ENCODE measurements at regions not wholly inside any gene's neighbourhood (a gene's known extent, or its start where the extent isn't known, plus 50 kb on each side); places are given as distances from the start of the nearest gene placed in this dataset.
"Not testable (repeated sequence)": the region's sequence is repeated elsewhere in the genome, so short reads cannot be mapped to it uniquely, and the experiment has no call there.

DNA sequence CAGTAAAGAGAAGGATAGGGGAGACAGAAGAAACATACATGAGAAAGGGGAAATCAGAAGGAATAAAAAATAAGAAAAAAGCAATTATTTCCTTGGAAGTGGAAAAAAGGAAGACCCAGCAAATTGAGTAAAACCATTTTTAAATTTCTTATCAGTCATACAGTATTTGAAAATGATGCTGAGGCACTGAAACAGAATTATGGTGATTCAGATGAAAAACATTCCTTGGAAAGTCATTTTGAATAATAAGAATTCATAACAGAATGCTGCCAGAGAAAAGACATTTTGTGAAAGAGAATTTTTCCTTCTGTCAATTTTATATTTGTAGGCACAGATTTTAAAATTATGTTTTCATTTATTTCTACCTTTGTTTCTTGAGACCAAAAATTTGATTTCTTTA, 895.5 kb upstream of the EPHA5 start:
- Histone ChIP-seq H3K27ac (no peak overlapping the region), H3K9me3 (no peaks in the 10 kb centered on the region), H3K27me3 (no peaks in the 10 kb centered on the region), H3K4me1 (no peaks in the 10 kb centered on the region), H3K4me3 (no peak overlapping the region), H3K36me3 (no peaks in the 10 kb centered on the region)
- no peak for DNase-seq
- in situ Hi-C loops (cut with MboI; ENCODE audit: low pct_ligation_motif_present in 1 of 4, low pct_unique_long_range_greater_than_20kb in 1 of 4, low sequenced_read_pairs in 3 of 4) (no loop called here), intact Hi-C loops (cut with DNase I; ENCODE audit: low total_unique reads) (no loop called here)
- TF ChIP-seq EP300 (IDR thresholded peaks at IDR 0.05; ENCODE audit: low read depth) (no peak), POLR2A (IDR thresholded peaks at IDR 0.05) (no peak), POLR2AphosphoS5 (IDR thresholded peaks at IDR 0.05) (no peak)
- TF ChIP-seq, protein P1, sequence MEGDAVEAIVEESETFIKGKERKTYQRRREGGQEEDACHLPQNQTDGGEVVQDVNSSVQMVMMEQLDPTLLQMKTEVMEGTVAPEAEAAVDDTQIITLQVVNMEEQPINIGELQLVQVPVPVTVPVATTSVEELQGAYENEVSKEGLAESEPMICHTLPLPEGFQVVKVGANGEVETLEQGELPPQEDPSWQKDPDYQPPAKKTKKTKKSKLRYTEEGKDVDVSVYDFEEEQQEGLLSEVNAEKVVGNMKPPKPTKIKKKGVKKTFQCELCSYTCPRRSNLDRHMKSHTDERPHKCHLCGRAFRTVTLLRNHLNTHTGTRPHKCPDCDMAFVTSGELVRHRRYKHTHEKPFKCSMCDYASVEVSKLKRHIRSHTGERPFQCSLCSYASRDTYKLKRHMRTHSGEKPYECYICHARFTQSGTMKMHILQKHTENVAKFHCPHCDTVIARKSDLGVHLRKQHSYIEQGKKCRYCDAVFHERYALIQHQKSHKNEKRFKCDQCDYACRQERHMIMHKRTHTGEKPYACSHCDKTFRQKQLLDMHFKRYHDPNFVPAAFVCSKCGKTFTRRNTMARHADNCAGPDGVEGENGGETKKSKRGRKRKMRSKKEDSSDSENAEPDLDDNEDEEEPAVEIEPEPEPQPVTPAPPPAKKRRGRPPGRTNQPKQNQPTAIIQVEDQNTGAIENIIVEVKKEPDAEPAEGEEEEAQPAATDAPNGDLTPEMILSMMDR (IDR thresholded peaks at IDR 0.05): no peak

DNA sequence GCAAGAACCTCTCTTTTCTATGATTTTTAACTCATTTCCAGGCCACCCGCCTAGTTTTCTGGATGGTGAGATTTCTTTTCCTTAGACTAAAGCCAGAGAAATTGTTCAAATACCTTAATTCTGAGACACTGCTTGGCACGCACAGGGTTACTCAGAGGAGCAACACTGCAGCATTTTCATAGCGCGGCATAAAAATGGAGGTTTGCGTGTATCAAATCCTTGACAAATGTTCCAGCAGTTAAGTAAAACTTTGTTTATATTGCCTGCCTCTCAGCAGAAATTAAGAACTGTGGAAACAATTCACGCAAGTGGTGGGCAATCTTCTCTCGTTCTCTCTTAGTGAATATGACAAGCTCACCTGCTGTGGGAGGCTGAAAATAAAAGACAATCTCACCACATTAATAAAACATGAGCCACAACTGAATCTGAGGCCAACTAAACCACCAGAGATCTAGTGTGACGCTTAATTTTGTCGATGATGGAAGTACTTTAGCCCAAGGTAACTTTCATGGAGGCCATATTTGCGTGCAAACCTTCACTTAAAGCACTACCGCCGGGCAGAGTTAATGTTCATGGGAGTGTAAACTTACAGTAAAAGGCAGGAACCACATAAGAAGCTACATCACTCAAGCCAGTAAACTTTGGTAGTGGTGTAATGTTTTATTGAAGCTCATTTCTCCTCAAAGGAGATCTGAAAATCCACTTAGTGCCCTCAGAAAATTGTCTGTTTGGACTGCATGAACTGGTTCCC, 894.8 kb upstream of the EPHA5 start:
- intact Hi-C loops (cut with DNase I; ENCODE audit: low total_unique reads): no loop called here
- no peaks in the 10 kb centered on the region for H3K27me3 ChIP-seq
- H3K4me1 ChIP-seq: no peaks in the 10 kb centered on the region
- 69 to 79% methylated on average over 12 of the region's 12 CpGs for WGBS, 2 donors (ENCODE audit: low coverage in 1 of 2)
- no peak overlapping the region for H3K27ac ChIP-seq
- no peak overlapping the region for H3K4me3 ChIP-seq
- in situ Hi-C loops (cut with MboI; ENCODE audit: low pct_ligation_motif_present in 1 of 4, low pct_unique_long_range_greater_than_20kb in 1 of 4, low sequenced_read_pairs in 3 of 4): no loop called here
- no peaks in the 10 kb centered on the region for H3K36me3 ChIP-seq
- no peak for DNase-seq
- no peaks in the 10 kb centered on the region for H3K9me3 ChIP-seq
- TF ChIP-seq EP300 (IDR thresholded peaks at IDR 0.05; ENCODE audit: low read depth) (no peak), POLR2AphosphoS5 (IDR thresholded peaks at IDR 0.05) (no peak), POLR2A (IDR thresholded peaks at IDR 0.05) (no peak)
- TF ChIP-seq, protein P1 (IDR thresholded peaks at IDR 0.05): no peak

DNA sequence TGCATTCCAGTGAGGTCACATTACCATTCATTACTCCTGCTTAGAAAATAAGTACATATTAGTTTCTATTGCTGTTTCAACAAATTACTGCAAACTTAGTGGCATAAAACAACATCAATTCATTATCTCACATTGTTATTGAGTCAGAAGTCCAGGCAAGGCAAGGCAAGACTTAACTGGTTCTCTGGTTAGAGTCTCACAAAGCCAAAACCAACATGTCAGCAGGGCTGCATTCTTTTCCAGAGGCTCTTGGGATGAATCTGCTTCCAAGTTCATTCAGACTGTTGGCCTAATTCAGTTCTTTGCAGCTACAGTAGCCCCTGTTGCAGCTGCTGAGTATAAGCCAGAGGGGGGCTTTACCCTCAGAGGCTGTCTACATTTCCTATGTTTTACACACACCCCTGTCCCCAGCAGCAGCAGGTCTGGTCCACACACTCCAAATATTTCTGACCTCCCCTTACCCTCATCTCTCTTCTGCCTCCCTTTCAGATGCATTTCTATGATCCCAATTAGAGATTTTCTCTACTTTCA, 892.1 kb upstream of the EPHA5 start:
- no peaks in the 10 kb centered on the region for H3K4me1 ChIP-seq
- DNase-seq: no peak
- H3K27me3 ChIP-seq: no peaks in the 10 kb centered on the region
- H3K27ac ChIP-seq: no peak overlapping the region
- intact Hi-C loops (cut with DNase I; ENCODE audit: low total_unique reads) (no loop called here), in situ Hi-C loops (cut with MboI; ENCODE audit: low pct_ligation_motif_present in 1 of 4, low pct_unique_long_range_greater_than_20kb in 1 of 4, low sequenced_read_pairs in 3 of 4) (no loop called here)
- no peaks in the 10 kb centered on the region for H3K9me3 ChIP-seq
- H3K4me3 ChIP-seq: no peak overlapping the region
- H3K36me3 ChIP-seq: no peaks in the 10 kb centered on the region
- TF ChIP-seq POLR2A (IDR thresholded peaks at IDR 0.05) (no peak), EP300 (IDR thresholded peaks at IDR 0.05; ENCODE audit: low read depth) (no peak), POLR2AphosphoS5 (IDR thresholded peaks at IDR 0.05) (no peak)
- TF ChIP-seq, protein P1 (IDR thresholded peaks at IDR 0.05): no peak

DNA sequence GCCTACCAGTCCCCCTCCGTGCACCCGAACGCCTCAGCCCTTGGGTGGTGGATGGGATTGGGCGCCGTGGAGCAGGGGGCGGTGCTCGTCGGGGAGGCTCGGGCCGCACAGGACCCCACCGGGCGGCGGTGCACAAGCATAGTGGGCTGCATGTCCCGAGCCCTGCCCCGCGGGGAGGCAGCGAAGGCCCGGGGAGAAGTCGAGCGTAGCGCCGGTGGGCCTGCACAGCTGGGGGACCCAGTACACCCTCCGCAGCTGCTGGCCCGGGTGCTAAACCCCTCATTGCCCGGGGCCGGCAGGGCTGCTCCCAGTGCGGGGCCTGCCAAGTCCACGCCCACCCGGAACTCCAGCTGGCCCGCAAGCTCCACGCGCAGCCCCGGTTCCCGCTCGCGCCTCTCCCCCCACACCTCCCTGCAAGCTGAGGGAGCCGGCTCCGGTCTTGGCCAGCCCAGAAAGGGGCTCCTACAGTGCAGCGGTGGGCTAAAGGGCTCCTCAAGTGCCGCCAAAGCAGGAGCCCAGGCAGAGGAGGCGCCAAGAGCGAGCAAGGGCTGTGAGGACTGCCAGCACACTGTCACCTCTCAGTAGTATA, 891.3 kb upstream of the EPHA5 start:
- H3K4me1 ChIP-seq; H3K4me3 ChIP-seq; DNase-seq; H3K36me3 ChIP-seq; H3K27me3 ChIP-seq; H3K9me3 ChIP-seq; in situ Hi-C loops (cut with MboI; ENCODE audit: low pct_ligation_motif_present in 1 of 4, low pct_unique_long_range_greater_than_20kb in 1 of 4, low sequenced_read_pairs in 3 of 4); H3K27ac ChIP-seq; intact Hi-C loops (cut with DNase I; ENCODE audit: low total_unique reads): not testable (repeated sequence)
- 90 to 94% methylated on average over 14 to 41 of the region's 42 CpGs for WGBS, 2 donors (ENCODE audit: low coverage in 1 of 2)

DNA sequence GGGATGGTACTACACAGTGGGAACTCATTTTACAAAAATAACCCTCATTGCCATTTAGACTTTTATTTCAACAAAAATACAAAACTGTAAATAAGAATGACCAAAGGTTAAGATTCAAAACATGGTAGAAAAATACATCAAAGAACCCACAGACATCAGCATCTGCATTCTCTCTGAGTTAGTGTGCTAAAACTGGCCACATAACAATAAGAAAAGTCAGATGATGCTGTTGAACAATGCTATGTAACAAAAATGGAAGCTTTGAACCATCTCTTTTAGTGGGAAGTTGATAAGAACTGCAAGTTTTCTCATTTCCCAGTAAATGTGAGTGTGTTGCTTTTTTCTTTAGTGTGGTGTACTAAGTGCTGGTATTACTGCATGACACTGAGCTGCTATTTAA, 888.4 kb upstream of the EPHA5 start:
- intact Hi-C loops (cut with DNase I; ENCODE audit: low total_unique reads): no loop called here
- Histone ChIP-seq H3K36me3 (no peaks in the 10 kb centered on the region), H3K27me3 (no peaks in the 10 kb centered on the region), H3K4me1 (no peaks in the 10 kb centered on the region), H3K27ac (no peak overlapping the region), H3K9me3 (no peaks in the 10 kb centered on the region), H3K4me3 (no peak overlapping the region)
- TF ChIP-seq POLR2AphosphoS5 (IDR thresholded peaks at IDR 0.05): no peak
- TF ChIP-seq, protein P1 (IDR thresholded peaks at IDR 0.05): no peak
- no peak for TF ChIP-seq EP300 (IDR thresholded peaks at IDR 0.05; ENCODE audit: low read depth)
- no peak for TF ChIP-seq POLR2A (IDR thresholded peaks at IDR 0.05)
- in situ Hi-C loops (cut with MboI; ENCODE audit: low pct_ligation_motif_present in 1 of 4, low pct_unique_long_range_greater_than_20kb in 1 of 4, low sequenced_read_pairs in 3 of 4): no loop called here
- no peak for DNase-seq
